ENCODE measurements at regions not wholly inside any gene's neighbourhood (a gene's known extent, or its start where the extent isn't known, plus 50 kb on each side); places are given as distances from the start of the nearest gene placed in this dataset.

DNA sequence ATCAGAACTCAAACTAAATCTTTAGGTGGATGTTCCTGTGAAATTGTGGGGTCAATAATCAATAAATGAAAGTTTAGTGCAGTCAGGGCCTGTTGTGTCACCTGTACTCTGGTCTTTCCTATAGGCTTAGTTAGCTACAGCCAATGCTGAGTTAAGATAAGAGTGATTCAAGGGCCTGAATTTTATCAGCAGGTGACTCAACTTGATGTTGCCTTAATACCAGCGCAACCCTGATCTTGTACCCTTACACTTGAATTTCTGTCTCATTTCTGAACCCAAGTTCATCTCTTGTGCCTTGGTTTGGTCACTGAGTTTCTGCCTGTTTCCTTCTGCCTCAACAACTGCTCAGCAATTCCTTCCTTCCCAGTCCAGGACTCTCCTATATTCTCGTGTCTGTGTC is 157.0 kb upstream of the E2F7 start:
- TF ChIP-seq, protein P1, sequence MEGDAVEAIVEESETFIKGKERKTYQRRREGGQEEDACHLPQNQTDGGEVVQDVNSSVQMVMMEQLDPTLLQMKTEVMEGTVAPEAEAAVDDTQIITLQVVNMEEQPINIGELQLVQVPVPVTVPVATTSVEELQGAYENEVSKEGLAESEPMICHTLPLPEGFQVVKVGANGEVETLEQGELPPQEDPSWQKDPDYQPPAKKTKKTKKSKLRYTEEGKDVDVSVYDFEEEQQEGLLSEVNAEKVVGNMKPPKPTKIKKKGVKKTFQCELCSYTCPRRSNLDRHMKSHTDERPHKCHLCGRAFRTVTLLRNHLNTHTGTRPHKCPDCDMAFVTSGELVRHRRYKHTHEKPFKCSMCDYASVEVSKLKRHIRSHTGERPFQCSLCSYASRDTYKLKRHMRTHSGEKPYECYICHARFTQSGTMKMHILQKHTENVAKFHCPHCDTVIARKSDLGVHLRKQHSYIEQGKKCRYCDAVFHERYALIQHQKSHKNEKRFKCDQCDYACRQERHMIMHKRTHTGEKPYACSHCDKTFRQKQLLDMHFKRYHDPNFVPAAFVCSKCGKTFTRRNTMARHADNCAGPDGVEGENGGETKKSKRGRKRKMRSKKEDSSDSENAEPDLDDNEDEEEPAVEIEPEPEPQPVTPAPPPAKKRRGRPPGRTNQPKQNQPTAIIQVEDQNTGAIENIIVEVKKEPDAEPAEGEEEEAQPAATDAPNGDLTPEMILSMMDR (IDR thresholded peaks at IDR 0.05) = no peak
- TF ChIP-seq EZH2 (IDR thresholded peaks at IDR 0.05; ENCODE audit: borderline replicate concordance, insufficient read depth, low read depth, low read length, poor library complexity, severe bottlenecking) = no peak
